ENCODE measurements at regions not wholly inside any gene's neighbourhood (a gene's known extent, or its start where the extent isn't known, plus 50 kb on each side); places are given as distances from the start of the nearest gene placed in this dataset.

GRCh38 chr12:124080649-124081048 lies 107.6 kb downstream of the ZNF664 start:
- no peak for DNase-seq (ENCODE audit: extremely low read depth, low read depth)
- no peak overlapping the region for H3K4me3 ChIP-seq (replicated peaks; ENCODE audit: low read depth, low read length)
- TF ChIP-seq CTCF (IDR thresholded peaks at IDR 0.05; ENCODE audit: low read depth, low read length, missing control alignments): no peak

GRCh38 chr12:124082012-124082411 lies 109.0 kb downstream of the ZNF664 start:
- no peak for DNase-seq (ENCODE audit: extremely low read depth, low read depth)
- H3K4me3 ChIP-seq (replicated peaks; ENCODE audit: low read depth, low read length): no peak overlapping the region
- no peak for TF ChIP-seq CTCF (IDR thresholded peaks at IDR 0.05; ENCODE audit: low read depth, low read length, missing control alignments)

DNA sequence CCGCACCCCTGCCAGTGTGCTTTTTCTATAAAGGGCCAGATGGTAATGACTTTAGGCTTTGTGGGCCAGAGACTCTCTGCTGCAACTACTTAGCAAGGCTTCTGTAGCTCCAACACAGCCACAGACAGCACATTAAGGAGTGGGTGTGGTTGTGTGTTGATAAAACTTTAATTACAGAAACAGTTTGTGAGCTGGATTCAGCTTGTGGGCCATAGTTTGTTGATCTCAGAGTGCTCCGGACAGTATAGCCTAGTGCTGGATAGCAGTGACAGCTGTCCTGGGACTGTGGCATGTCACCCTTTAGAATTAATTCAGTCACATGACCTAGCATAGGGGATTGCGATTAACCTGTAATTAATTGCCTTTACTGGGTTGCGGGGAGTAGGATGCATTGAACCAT lies 109.7 kb downstream of the ZNF664 start:
- DNase-seq (ENCODE audit: extremely low read depth, low read depth): no peak
- H3K4me3 ChIP-seq (replicated peaks; ENCODE audit: low read depth, low read length): no peak overlapping the region
- no peak for TF ChIP-seq CTCF (IDR thresholded peaks at IDR 0.05; ENCODE audit: low read depth, low read length, missing control alignments)

GRCh38 chr12:124083708-124084107 lies 110.7 kb downstream of the ZNF664 start:
- no peak for DNase-seq (ENCODE audit: extremely low read depth, low read depth)
- no peak for TF ChIP-seq CTCF (IDR thresholded peaks at IDR 0.05; ENCODE audit: low read depth, low read length, missing control alignments)
- no peak overlapping the region for H3K4me3 ChIP-seq (replicated peaks; ENCODE audit: low read depth, low read length)

DNA sequence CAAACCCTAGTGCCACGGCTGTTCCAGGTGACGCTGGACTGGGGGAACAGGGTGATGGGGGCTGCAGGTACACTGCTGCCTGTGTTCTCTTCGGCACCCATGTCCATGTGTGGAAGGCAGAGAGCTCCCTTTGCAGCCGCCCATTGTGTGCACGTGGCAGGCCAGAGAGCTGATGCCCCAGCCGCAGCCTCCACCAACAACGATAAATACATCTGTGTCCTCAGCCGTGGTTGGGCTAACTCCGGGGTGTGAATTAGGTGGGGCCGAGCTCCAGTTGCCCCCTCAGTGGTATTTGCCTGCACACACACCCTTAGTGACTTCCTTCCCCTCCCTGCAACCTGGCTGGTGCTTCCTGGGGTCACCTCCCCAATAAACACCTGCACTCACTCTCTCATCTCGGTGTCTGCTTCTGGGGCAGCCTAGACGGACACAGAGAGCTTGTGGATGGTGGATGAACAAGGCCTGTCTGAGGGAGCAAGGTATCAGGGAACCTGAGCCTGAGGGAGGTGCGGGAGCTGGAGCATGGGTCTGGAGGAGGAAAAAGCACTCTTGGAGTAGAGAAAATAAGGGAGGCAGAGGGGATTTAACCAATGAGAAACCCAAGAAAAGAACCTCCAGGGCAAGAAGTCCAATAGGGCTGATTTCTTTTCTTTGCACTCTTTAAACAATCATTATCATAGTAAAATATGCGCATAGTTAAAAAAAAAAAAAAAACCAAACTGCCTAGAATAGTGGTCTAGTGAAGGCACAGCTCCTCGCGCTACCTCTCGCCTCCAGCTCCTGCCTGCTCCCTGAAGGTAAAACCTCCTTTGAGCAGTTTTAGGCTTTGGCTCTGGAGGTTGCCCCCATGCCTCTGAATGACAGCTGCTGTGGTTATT lies 112.6 kb downstream of the ZNF664 start:
- no peak for DNase-seq (ENCODE audit: extremely low read depth, low read depth)
- TF ChIP-seq CTCF (IDR thresholded peaks at IDR 0.05; ENCODE audit: low read depth, low read length, missing control alignments): no peak
- no peak overlapping the region for H3K4me3 ChIP-seq (replicated peaks; ENCODE audit: low read depth, low read length)

- no peak for DNase-seq (ENCODE audit: extremely low read depth, low read depth)
- TF ChIP-seq CTCF (IDR thresholded peaks at IDR 0.05; ENCODE audit: low read depth, low read length, missing control alignments): no peak
- H3K4me3 ChIP-seq (replicated peaks; ENCODE audit: low read depth, low read length): no peak overlapping the region
Observed at GRCh38 chr12:124086299-124086898, 113.4 kb downstream of the ZNF664 start.

Data from HFF-Myc (cell line).